PFSK-1 (cell line): ENCODE measurements at regions not wholly inside any gene's neighbourhood (a gene's known extent, or its start where the extent isn't known, plus 50 kb on each side); places are given as distances from the start of the nearest gene placed in this dataset.

ENCODE experiments used
- FOXP2 ChIP-seq: optimal IDR thresholded peaks from 2 replicates; pipeline ENCODE3; 2011; ENCODE audit warnings: borderline replicate concordance, control low read depth, inconsistent platforms; ENCODE audit not compliant: insufficient read depth; ENCODE audit errors: extremely low read length, extremely low read depth
- POLR2AphosphoS5 ChIP-seq: IDR thresholded peaks from 2 replicates; pipeline ENCODE4 v1.6.1; 2012; ENCODE audit warnings: low read depth, mild to moderate bottlenecking, control low read depth, low read length, moderate library complexity
- SIN3A ChIP-seq: IDR thresholded peaks from 2 replicates; pipeline ENCODE4 v1.6.1; 2012; ENCODE audit warnings: mild to moderate bottlenecking, low read length, moderate library complexity, borderline replicate concordance; ENCODE audit not compliant: insufficient read depth
- TAF1 ChIP-seq: IDR thresholded peaks from 2 replicates; pipeline ENCODE4 v1.6.1; 2012; ENCODE audit warnings: low read length, control low read depth, borderline replicate concordance; ENCODE audit not compliant: insufficient read depth
- TF ChIP-seq, protein P1 (sequence below), 2 experiments: IDR thresholded peaks; 2 replicates each; pipeline versions ENCODE4 v1.6.1 to v1.8.0; 2011 to 2012; ENCODE audit warnings: low read depth in 2 of 2, low read length in 2 of 2, control low read depth in 1 of 2, inconsistent platforms in 1 of 2, mild to moderate bottlenecking in 1 of 2, moderate library complexity in 1 of 2; ENCODE audit not compliant: insufficient read depth in 1 of 2

DNA sequence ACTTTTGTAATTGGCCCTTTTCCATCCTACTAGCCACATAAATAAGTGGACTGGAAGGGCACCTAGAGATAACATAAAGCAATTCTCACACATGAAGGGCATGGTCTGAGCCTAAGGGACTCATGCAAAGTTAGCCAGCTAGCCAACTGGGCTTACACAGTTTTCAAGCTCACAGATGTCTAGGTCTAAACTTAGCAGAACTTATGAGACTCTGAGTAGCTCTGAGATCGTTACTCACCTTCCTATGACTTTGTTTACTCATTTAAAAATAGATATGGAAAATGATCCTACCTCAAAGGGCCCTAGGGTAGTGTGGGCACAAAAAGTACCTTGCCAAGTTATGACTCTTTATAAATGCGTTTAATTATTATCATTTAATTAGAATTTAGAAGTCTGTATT lies 410.4 kb upstream of the MPDZ start:
- TF ChIP-seq, protein P1, sequence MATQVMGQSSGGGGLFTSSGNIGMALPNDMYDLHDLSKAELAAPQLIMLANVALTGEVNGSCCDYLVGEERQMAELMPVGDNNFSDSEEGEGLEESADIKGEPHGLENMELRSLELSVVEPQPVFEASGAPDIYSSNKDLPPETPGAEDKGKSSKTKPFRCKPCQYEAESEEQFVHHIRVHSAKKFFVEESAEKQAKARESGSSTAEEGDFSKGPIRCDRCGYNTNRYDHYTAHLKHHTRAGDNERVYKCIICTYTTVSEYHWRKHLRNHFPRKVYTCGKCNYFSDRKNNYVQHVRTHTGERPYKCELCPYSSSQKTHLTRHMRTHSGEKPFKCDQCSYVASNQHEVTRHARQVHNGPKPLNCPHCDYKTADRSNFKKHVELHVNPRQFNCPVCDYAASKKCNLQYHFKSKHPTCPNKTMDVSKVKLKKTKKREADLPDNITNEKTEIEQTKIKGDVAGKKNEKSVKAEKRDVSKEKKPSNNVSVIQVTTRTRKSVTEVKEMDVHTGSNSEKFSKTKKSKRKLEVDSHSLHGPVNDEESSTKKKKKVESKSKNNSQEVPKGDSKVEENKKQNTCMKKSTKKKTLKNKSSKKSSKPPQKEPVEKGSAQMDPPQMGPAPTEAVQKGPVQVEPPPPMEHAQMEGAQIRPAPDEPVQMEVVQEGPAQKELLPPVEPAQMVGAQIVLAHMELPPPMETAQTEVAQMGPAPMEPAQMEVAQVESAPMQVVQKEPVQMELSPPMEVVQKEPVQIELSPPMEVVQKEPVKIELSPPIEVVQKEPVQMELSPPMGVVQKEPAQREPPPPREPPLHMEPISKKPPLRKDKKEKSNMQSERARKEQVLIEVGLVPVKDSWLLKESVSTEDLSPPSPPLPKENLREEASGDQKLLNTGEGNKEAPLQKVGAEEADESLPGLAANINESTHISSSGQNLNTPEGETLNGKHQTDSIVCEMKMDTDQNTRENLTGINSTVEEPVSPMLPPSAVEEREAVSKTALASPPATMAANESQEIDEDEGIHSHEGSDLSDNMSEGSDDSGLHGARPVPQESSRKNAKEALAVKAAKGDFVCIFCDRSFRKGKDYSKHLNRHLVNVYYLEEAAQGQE (IDR thresholded peaks at IDR 0.05; ENCODE audit: insufficient read depth in 1 of 2, low read depth in 2 of 2, low read length in 2 of 2): no peak
- TF ChIP-seq TAF1 (no peak), FOXP2 (no peak), POLR2AphosphoS5 (no peak), SIN3A (no peak)

DNA sequence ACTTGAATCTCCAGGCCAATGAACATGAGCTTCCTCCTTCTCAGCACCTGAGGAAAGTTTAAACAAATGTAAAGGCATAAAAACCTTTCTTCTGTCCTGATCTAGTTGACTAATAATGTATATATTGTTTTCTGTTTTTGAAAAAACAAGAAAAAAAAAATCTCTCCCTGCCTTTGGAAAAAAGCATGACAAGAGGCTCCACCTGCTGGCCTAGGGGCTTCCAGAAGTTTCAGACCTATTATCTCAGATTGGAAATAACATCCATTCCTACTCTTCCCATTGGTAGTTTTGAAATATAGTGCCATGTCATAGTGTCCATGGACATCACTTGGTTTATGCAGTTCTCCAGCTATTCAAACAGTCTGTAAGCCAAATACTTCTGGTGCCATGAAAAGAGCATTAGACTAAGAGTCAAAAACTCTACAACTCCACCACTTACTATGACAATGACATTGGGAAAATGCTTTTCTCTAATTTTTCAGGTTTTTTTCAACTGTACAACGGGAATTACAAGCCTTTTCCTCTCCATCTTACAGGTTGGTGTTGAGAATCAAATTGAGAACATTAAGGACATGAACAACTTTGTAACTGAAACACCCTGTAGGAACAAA lies 409.6 kb upstream of the MPDZ start:
- TF ChIP-seq, protein P1 (IDR thresholded peaks at IDR 0.05; ENCODE audit: insufficient read depth in 1 of 2, low read depth in 2 of 2, low read length in 2 of 2): no peak
- no peak for TF ChIP-seq SIN3A
- TF ChIP-seq POLR2AphosphoS5: no peak
- no peak for TF ChIP-seq TAF1
- TF ChIP-seq FOXP2: no peak

DNA sequence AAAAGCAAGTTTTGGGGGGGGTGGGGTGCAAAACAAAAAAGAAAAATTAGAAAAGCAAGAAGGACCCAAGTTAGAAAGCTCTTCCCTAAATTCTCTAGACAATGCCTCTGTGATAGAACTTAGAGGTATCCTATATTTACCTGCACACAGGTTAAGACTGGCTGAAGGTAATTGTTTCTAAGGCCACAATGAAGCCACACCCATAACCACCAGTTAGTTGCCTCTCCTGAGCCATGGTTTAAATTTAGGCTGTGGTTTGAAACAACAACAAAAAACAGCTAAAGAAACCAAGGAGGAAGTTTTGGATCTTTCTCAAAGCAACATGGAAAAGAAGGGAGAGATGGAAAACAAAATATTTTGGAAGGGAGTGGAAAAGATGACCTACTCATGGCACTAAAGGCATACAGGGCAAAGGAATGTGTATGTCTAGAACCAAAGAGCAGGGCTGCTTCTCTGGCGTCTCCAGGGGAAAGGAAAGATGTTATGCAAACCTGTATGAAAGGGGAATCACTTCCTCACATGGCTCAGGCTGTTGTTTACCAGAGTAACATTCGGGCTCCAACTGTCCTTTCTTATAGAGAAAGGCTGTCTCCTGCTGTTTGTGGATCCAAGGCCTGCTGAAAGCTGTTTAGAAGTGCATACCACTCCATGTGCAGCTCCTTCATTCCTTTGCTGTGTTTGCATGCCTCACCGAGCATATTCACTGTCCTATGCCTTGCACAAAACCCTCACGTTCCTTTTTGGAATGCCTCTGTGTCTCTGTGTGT lies 408.9 kb upstream of the MPDZ start:
- TF ChIP-seq, protein P1 (IDR thresholded peaks at IDR 0.05; ENCODE audit: insufficient read depth in 1 of 2, low read depth in 2 of 2, low read length in 2 of 2): no peak
- no peak for TF ChIP-seq FOXP2
- TF ChIP-seq POLR2AphosphoS5: no peak
- no peak for TF ChIP-seq TAF1
- TF ChIP-seq SIN3A: no peak

DNA sequence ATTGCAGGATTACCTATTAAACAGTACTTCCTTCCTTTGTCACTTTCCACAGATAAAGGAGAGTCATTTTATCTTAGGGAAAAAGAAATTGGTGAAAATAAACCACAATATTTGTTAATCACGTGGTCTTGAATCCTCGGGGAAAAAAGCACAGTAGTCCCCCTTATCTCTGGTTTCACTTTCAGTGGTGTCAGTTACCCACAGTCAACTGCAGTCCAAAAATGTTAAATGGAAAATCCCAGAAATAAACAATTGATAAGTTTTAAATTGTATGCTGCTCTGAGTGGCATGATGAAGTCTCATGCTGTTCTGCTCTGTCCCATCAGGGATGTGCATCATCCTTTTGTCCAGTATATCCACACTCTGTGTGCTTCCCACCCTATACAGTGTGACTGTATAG lies 405.2 kb upstream of the MPDZ start:
- no peak for TF ChIP-seq TAF1
- TF ChIP-seq, protein P1 (IDR thresholded peaks at IDR 0.05; ENCODE audit: insufficient read depth in 1 of 2, low read depth in 2 of 2, low read length in 2 of 2): no peak
- no peak for TF ChIP-seq SIN3A
- no peak for TF ChIP-seq POLR2AphosphoS5
- no peak for TF ChIP-seq FOXP2
